ENCODE measurements at regions not wholly inside any gene's neighbourhood (a gene's known extent, or its start where the extent isn't known, plus 50 kb on each side); places are given as distances from the start of the nearest gene placed in this dataset.

- TF ChIP-seq, protein P1, sequence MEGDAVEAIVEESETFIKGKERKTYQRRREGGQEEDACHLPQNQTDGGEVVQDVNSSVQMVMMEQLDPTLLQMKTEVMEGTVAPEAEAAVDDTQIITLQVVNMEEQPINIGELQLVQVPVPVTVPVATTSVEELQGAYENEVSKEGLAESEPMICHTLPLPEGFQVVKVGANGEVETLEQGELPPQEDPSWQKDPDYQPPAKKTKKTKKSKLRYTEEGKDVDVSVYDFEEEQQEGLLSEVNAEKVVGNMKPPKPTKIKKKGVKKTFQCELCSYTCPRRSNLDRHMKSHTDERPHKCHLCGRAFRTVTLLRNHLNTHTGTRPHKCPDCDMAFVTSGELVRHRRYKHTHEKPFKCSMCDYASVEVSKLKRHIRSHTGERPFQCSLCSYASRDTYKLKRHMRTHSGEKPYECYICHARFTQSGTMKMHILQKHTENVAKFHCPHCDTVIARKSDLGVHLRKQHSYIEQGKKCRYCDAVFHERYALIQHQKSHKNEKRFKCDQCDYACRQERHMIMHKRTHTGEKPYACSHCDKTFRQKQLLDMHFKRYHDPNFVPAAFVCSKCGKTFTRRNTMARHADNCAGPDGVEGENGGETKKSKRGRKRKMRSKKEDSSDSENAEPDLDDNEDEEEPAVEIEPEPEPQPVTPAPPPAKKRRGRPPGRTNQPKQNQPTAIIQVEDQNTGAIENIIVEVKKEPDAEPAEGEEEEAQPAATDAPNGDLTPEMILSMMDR (conservative IDR thresholded peaks at IDR 0.05): no peak
- no peak for TF ChIP-seq EZH2 (IDR thresholded peaks at IDR 0.05; ENCODE audit: low read depth)
Observed at GRCh38 chr2:128524183-128524582, 205.5 kb upstream of the HS6ST1 start.
